ENCODE measurements at regions not wholly inside any gene's neighbourhood (a gene's known extent, or its start where the extent isn't known, plus 50 kb on each side); places are given as distances from the start of the nearest gene placed in this dataset.

DNA sequence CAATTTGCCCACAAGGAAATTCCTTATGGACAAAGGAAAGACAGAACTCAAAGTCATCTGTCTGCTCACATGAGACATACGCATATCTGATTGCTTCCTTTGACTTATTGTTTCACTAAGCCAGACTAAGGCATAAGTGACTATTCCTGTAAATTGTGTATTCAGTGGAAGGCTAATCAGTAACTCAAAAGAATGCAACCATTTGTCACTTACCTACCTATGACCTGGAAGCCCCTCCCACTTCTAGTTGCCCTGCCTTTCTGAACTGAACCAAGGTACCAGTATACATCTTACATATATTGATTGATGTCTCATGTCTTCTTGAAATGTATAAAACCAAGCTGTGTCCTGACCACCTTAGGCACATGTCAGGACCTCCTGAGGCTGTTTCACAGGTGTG, 53.5 kb upstream of the PROK2 start:
- DNase-seq (ENCODE audit: low read depth) = no peak

Data from activated T-helper 9 cell treated with anti-CD3 and anti-CD28 coated beads, Interleukin-2, amount 50 U/mL, for 16 hours (primary cell).